Brain microvascular endothelial cell (primary cell): ENCODE measurements at regions not wholly inside any gene's neighbourhood (a gene's known extent, or its start where the extent isn't known, plus 50 kb on each side); places are given as distances from the start of the nearest gene placed in this dataset.

ENCODE experiments used
- DNase-seq: peaks from one replicate; pipeline ENCODE4 v3.0.0-alpha.2; 2020
- H3K27ac ChIP-seq: fragments of 250-450 bp; sonication (Bioruptor Pico); 2 replicates; pipeline ENCODE4 v1.5.1; 2020; ENCODE audit warnings: mild to moderate bottlenecking, moderate library complexity
- H3K27me3 ChIP-seq: fragments of 250-450 bp; sonication (Bioruptor Pico); replicated peaks from 2 replicates; pipeline ENCODE4 v1.5.1; 2020; ENCODE audit warnings: mild to moderate bottlenecking
- H3K36me3 ChIP-seq: fragments of 250-450 bp; sonication (Bioruptor Pico); replicated peaks from 2 replicates; pipeline ENCODE4 v1.5.1; 2020; ENCODE audit warnings: mild to moderate bottlenecking
- H3K4me3 ChIP-seq: 2 replicates; pipeline ENCODE4 v1.5.1; 2011; ENCODE audit warnings: low read depth, mild to moderate bottlenecking, control low read depth, low read length, moderate library complexity
- CTCF ChIP-seq: IDR thresholded peaks from 2 replicates; pipeline ENCODE4 v1.5.1; 2011; ENCODE audit warnings: low read depth, mild to moderate bottlenecking, moderate library complexity, low read length, control low read depth, inconsistent platforms; ENCODE audit errors: missing control alignments
- in situ Hi-C: cut with HindIII; loops from 2 replicates; pipeline ENCODE4 v1.10.0; 2017; ENCODE audit warnings: low sequenced_read_pairs, low pct_ligation_motif_present

GRCh38 chr4:31416498-31416897 is 696.3 kb downstream of the PCDH7 start:
- DNase-seq, result no peak
- TF ChIP-seq CTCF, result no peak
- in situ Hi-C loops, result no loop called here
- no peak overlapping the region for H3K27ac ChIP-seq
- H3K36me3 ChIP-seq, result no peaks in the 10 kb centered on the region
- no peaks in the 10 kb centered on the region for H3K27me3 ChIP-seq
- no peak overlapping the region for H3K4me3 ChIP-seq

GRCh38 chr4:31417040-31417439 is 696.9 kb downstream of the PCDH7 start:
- TF ChIP-seq CTCF, result no peak
- Histone ChIP-seq H3K27me3 (no peaks in the 10 kb centered on the region), H3K27ac (no peak overlapping the region), H3K4me3 (no peak overlapping the region), H3K36me3 (no peaks in the 10 kb centered on the region)
- DNase-seq, result no peak
- in situ Hi-C loops, result no loop called here

- no peak for TF ChIP-seq CTCF
Observed at GRCh38 chr4:31422006-31422405, 701.8 kb downstream of the PCDH7 start.

GRCh38 chr4:31427691-31428090 is 707.5 kb downstream of the PCDH7 start:
- H3K4me3 ChIP-seq, result no peak overlapping the region
- TF ChIP-seq CTCF, result no peak
- DNase-seq, result no peak
- no peaks in the 10 kb centered on the region for H3K27me3 ChIP-seq
- H3K36me3 ChIP-seq, result no peaks in the 10 kb centered on the region
- no peak overlapping the region for H3K27ac ChIP-seq
- in situ Hi-C loops, result no loop called here

More at GRCh38 chr4:31422006-31422405, 701.8 kb downstream of the PCDH7 start:
- DNase-seq, result no peak
- Histone ChIP-seq H3K36me3 (no peaks in the 10 kb centered on the region), H3K4me3 (no peak overlapping the region), H3K27ac (no peak overlapping the region), H3K27me3 (no peaks in the 10 kb centered on the region)
- in situ Hi-C loops, result no loop called here

- no peak for TF ChIP-seq CTCF
- in situ Hi-C loops, result no loop called here
- H3K27me3 ChIP-seq, result no peaks in the 10 kb centered on the region
- H3K27ac ChIP-seq, result no peak overlapping the region
- DNase-seq, result no peak
- no peaks in the 10 kb centered on the region for H3K36me3 ChIP-seq
- H3K4me3 ChIP-seq, result no peak overlapping the region
Observed at GRCh38 chr4:31442236-31442635, 722.1 kb downstream of the PCDH7 start.

GRCh38 chr4:31445526-31445925 is 725.4 kb downstream of the PCDH7 start:
- DNase-seq, result no peak
- no peak for TF ChIP-seq CTCF

More at GRCh38 chr4:31445526-31445925, 725.4 kb downstream of the PCDH7 start:
- H3K27me3 ChIP-seq, result no peaks in the 10 kb centered on the region
- in situ Hi-C loops, result no loop called here
- no peak overlapping the region for H3K27ac ChIP-seq
- H3K36me3 ChIP-seq, result no peaks in the 10 kb centered on the region
- no peak overlapping the region for H3K4me3 ChIP-seq
